TTC549 (cell line): ENCODE measurements at regions not wholly inside any gene's neighbourhood (a gene's known extent, or its start where the extent isn't known, plus 50 kb on each side); places are given as distances from the start of the nearest gene placed in this dataset.
"Not testable (repeated sequence)": the region's sequence is repeated elsewhere in the genome, so short reads cannot be mapped to it uniquely, and the experiment has no call there.

Experiments used
- FAIRE-seq: peaks from 2 replicates; lab custom pipeline; 2012; peaks lifted over from hg19 to GRCh38; lab: Jason Lieb, UNC

GRCh38 chr4:189835505-189835904 lies 105.2 kb upstream of the FRG1 start:
- no peak for FAIRE-seq

- no peak for FAIRE-seq
Observed at GRCh38 chr4:189837471-189837870, 103.2 kb upstream of the FRG1 start.

GRCh38 chr4:189838821-189839497 lies 101.7 kb upstream of the FRG1 start:
- FAIRE-seq, result no peak

- FAIRE-seq, result no peak
Observed at GRCh38 chr4:189840356-189840755, 100.3 kb upstream of the FRG1 start.

- FAIRE-seq, result no peak
Observed at GRCh38 chr4:189843413-189844009, 97.2 kb upstream of the FRG1 start.

GRCh38 chr4:189845145-189845846 lies 95.4 kb upstream of the FRG1 start:
- no peak for FAIRE-seq

- not testable (repeated sequence) for FAIRE-seq
Observed at GRCh38 chr4:189846094-189846493, 94.6 kb upstream of the FRG1 start.

- FAIRE-seq, result not testable (repeated sequence)
Observed at GRCh38 chr4:189846608-189847007, 94.1 kb upstream of the FRG1 start.

GRCh38 chr4:189848672-189849071 lies 92.0 kb upstream of the FRG1 start:
- FAIRE-seq, result not testable (repeated sequence)

GRCh38 chr4:189850239-189850856 lies 90.3 kb upstream of the FRG1 start:
- no peak for FAIRE-seq

GRCh38 chr4:189858435-189858834 lies 82.2 kb upstream of the FRG1 start:
- no peak for FAIRE-seq

GRCh38 chr4:189861101-189861500 lies 79.6 kb upstream of the FRG1 start:
- FAIRE-seq, result no peak

GRCh38 chr4:189869236-189869635 lies 71.4 kb upstream of the FRG1 start:
- no peak for FAIRE-seq

- no peak for FAIRE-seq
Observed at GRCh38 chr4:189870511-189871234, 70.0 kb upstream of the FRG1 start.

- no peak for FAIRE-seq
Observed at GRCh38 chr4:189874591-189874990, 66.1 kb upstream of the FRG1 start.

GRCh38 chr4:189881190-189881589 lies 59.5 kb upstream of the FRG1 start:
- not testable (repeated sequence) for FAIRE-seq

- not testable (repeated sequence) for FAIRE-seq
Observed at GRCh38 chr4:189888407-189888806, 52.3 kb upstream of the FRG1 start.
